Ishikawa (cell line): ENCODE measurements at regions not wholly inside any gene's neighbourhood (a gene's known extent, or its start where the extent isn't known, plus 50 kb on each side); places are given as distances from the start of the nearest gene placed in this dataset.

Experiments
- CEBPB ChIP-seq: IDR thresholded peaks from 2 replicates; pipeline ENCODE4 v1.6.1; 2012
- CREB1 ChIP-seq: IDR thresholded peaks from 2 replicates; pipeline ENCODE4 v1.6.1; 2012; ENCODE audit warnings: low read depth
- EGR1 ChIP-seq: IDR thresholded peaks from 2 replicates; pipeline ENCODE4 v1.6.1; 2012
- EP300 ChIP-seq: IDR thresholded peaks from 2 replicates; pipeline ENCODE4 v1.6.1; 2012; ENCODE audit warnings: borderline replicate concordance
- FOXM1 ChIP-seq: IDR thresholded peaks from 2 replicates; pipeline ENCODE4 v1.6.1; 2012; ENCODE audit warnings: low read depth, borderline replicate concordance
- MAX ChIP-seq: IDR thresholded peaks from 2 replicates; pipeline ENCODE4 v1.6.1; 2012
- NFIC ChIP-seq: IDR thresholded peaks from 2 replicates; pipeline ENCODE4 v1.6.1; 2012
- RAD21 ChIP-seq: IDR thresholded peaks from 2 replicates; pipeline ENCODE4 v1.6.1; 2012; ENCODE audit warnings: low read depth
- REST ChIP-seq: IDR thresholded peaks from 2 replicates; pipeline ENCODE4 v1.6.1; 2012; ENCODE audit warnings: low read depth, mild to moderate bottlenecking
- TAF1 ChIP-seq: IDR thresholded peaks from 2 replicates; pipeline ENCODE4 v1.6.1; 2012; ENCODE audit warnings: low read depth, mild to moderate bottlenecking
- TCF12 ChIP-seq: IDR thresholded peaks from 2 replicates; pipeline ENCODE4 v1.6.1; 2012; ENCODE audit warnings: low read depth
- TEAD4 ChIP-seq: IDR thresholded peaks from 2 replicates; pipeline ENCODE4 v1.6.1; 2012
- USF1 ChIP-seq: IDR thresholded peaks from 2 replicates; pipeline ENCODE4 v1.6.1; 2012
- YY1 ChIP-seq: IDR thresholded peaks from 2 replicates; pipeline ENCODE4 v1.6.1; 2012; ENCODE audit warnings: low read depth
- ZBTB7A ChIP-seq: IDR thresholded peaks from 2 replicates; pipeline ENCODE4 v1.6.1; 2012; ENCODE audit warnings: low read depth

GRCh38 chr5:98128846-98129245 lies 644.6 kb upstream of the RGMB start:
- TF ChIP-seq CEBPB = no peak
- no peak for TF ChIP-seq FOXM1
- TF ChIP-seq REST = no peak
- no peak for TF ChIP-seq USF1
- no peak for TF ChIP-seq TCF12
- TF ChIP-seq EGR1 = no peak
- TF ChIP-seq EP300 = no peak
- TF ChIP-seq TEAD4 = no peak
- no peak for TF ChIP-seq YY1
- TF ChIP-seq CREB1 = no peak
- no peak for TF ChIP-seq RAD21
- no peak for TF ChIP-seq ZBTB7A
- TF ChIP-seq TAF1 = no peak
- TF ChIP-seq MAX = no peak
- TF ChIP-seq NFIC = no peak

- TF ChIP-seq FOXM1 = no peak
- TF ChIP-seq RAD21 = no peak
- no peak for TF ChIP-seq EGR1
- TF ChIP-seq CREB1 = no peak
- no peak for TF ChIP-seq TCF12
- TF ChIP-seq NFIC = no peak
- TF ChIP-seq ZBTB7A = no peak
- TF ChIP-seq MAX = no peak
- no peak for TF ChIP-seq CEBPB
- TF ChIP-seq YY1 = no peak
- TF ChIP-seq USF1 = no peak
These were observed 643.0 kb upstream of the RGMB start for GRCh38 chr5:98130261-98131035.

GRCh38 chr5:98144116-98144515 lies 629.3 kb upstream of the RGMB start:
- TF ChIP-seq MAX (no peak), NFIC (no peak), CEBPB (no peak), RAD21 (no peak), TAF1 (no peak)

- TF ChIP-seq MAX = no peak
- TF ChIP-seq USF1 = no peak
- no peak for TF ChIP-seq NFIC
- TF ChIP-seq EGR1 = no peak
- TF ChIP-seq CEBPB = no peak
These were observed 628.8 kb upstream of the RGMB start for GRCh38 chr5:98144710-98145109.

GRCh38 chr5:98157368-98157767 lies 616.1 kb upstream of the RGMB start:
- TF ChIP-seq FOXM1 = no peak
- no peak for TF ChIP-seq REST
- no peak for TF ChIP-seq CEBPB
- no peak for TF ChIP-seq CREB1
- no peak for TF ChIP-seq ZBTB7A
- TF ChIP-seq EP300 = no peak
- no peak for TF ChIP-seq YY1
- TF ChIP-seq TCF12 = no peak
- no peak for TF ChIP-seq MAX
- no peak for TF ChIP-seq NFIC
- TF ChIP-seq EGR1 = no peak
- no peak for TF ChIP-seq TAF1
- TF ChIP-seq TEAD4 = no peak
- no peak for TF ChIP-seq USF1
- TF ChIP-seq RAD21 = no peak
